ENCODE measurements at regions not wholly inside any gene's neighbourhood (a gene's known extent, or its start where the extent isn't known, plus 50 kb on each side); places are given as distances from the start of the nearest gene placed in this dataset.

DNA sequence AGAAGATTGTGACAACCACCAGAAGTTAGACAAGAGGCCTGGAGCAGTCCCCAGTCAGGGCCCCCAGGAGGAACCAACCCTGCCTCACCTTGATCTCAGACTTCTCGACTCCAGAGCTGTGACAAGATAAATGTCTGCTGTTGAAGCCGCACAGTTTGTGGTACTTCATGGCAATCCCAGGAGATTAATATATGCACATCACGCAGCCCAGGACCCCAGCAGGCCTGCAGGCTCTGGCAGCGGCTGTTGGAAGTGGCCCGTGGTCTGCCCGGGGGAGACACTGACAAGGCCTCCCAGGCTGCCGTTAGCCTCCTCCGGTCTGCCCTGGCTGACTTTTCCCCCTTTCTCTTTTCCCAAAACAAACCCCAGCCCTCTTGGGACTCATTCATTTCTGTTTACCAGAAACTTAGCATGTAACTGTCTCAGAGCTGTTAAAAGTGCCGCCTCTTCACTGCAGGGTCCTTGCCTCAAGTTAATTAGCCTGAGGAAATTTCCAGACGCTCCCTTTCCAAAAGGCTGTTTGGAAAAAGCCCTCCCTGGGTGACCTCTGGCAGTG, 183.5 kb upstream of the LYSMD4 start (continued):
- TF ChIP-seq, protein P1, sequence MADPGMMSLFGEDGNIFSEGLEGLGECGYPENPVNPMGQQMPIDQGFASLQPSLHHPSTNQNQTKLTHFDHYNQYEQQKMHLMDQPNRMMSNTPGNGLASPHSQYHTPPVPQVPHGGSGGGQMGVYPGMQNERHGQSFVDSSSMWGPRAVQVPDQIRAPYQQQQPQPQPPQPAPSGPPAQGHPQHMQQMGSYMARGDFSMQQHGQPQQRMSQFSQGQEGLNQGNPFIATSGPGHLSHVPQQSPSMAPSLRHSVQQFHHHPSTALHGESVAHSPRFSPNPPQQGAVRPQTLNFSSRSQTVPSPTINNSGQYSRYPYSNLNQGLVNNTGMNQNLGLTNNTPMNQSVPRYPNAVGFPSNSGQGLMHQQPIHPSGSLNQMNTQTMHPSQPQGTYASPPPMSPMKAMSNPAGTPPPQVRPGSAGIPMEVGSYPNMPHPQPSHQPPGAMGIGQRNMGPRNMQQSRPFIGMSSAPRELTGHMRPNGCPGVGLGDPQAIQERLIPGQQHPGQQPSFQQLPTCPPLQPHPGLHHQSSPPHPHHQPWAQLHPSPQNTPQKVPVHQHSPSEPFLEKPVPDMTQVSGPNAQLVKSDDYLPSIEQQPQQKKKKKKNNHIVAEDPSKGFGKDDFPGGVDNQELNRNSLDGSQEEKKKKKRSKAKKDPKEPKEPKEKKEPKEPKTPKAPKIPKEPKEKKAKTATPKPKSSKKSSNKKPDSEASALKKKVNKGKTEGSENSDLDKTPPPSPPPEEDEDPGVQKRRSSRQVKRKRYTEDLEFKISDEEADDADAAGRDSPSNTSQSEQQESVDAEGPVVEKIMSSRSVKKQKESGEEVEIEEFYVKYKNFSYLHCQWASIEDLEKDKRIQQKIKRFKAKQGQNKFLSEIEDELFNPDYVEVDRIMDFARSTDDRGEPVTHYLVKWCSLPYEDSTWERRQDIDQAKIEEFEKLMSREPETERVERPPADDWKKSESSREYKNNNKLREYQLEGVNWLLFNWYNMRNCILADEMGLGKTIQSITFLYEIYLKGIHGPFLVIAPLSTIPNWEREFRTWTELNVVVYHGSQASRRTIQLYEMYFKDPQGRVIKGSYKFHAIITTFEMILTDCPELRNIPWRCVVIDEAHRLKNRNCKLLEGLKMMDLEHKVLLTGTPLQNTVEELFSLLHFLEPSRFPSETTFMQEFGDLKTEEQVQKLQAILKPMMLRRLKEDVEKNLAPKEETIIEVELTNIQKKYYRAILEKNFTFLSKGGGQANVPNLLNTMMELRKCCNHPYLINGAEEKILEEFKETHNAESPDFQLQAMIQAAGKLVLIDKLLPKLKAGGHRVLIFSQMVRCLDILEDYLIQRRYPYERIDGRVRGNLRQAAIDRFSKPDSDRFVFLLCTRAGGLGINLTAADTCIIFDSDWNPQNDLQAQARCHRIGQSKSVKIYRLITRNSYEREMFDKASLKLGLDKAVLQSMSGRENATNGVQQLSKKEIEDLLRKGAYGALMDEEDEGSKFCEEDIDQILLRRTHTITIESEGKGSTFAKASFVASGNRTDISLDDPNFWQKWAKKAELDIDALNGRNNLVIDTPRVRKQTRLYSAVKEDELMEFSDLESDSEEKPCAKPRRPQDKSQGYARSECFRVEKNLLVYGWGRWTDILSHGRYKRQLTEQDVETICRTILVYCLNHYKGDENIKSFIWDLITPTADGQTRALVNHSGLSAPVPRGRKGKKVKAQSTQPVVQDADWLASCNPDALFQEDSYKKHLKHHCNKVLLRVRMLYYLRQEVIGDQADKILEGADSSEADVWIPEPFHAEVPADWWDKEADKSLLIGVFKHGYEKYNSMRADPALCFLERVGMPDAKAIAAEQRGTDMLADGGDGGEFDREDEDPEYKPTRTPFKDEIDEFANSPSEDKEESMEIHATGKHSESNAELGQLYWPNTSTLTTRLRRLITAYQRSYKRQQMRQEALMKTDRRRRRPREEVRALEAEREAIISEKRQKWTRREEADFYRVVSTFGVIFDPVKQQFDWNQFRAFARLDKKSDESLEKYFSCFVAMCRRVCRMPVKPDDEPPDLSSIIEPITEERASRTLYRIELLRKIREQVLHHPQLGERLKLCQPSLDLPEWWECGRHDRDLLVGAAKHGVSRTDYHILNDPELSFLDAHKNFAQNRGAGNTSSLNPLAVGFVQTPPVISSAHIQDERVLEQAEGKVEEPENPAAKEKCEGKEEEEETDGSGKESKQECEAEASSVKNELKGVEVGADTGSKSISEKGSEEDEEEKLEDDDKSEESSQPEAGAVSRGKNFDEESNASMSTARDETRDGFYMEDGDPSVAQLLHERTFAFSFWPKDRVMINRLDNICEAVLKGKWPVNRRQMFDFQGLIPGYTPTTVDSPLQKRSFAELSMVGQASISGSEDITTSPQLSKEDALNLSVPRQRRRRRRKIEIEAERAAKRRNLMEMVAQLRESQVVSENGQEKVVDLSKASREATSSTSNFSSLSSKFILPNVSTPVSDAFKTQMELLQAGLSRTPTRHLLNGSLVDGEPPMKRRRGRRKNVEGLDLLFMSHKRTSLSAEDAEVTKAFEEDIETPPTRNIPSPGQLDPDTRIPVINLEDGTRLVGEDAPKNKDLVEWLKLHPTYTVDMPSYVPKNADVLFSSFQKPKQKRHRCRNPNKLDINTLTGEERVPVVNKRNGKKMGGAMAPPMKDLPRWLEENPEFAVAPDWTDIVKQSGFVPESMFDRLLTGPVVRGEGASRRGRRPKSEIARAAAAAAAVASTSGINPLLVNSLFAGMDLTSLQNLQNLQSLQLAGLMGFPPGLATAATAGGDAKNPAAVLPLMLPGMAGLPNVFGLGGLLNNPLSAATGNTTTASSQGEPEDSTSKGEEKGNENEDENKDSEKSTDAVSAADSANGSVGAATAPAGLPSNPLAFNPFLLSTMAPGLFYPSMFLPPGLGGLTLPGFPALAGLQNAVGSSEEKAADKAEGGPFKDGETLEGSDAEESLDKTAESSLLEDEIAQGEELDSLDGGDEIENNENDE (IDR thresholded peaks at IDR 0.05; ENCODE audit: insufficient replicate concordance, low read length), result no peak
- TF ChIP-seq SP4 (IDR thresholded peaks at IDR 0.05; ENCODE audit: low read length) (no peak), BACH1 (IDR thresholded peaks at IDR 0.05; ENCODE audit: low read length) (no peak)
